IPS-15b (cell line): ENCODE measurements at regions not wholly inside any gene's neighbourhood (a gene's known extent, or its start where the extent isn't known, plus 50 kb on each side); places are given as distances from the start of the nearest gene placed in this dataset.

Experiments used
- H3K27me3 ChIP-seq: one replicate; pipeline ENCODE4 v1.6.1; 2013; ENCODE audit warnings: low read length; ENCODE audit not compliant: control insufficient read depth, insufficient read depth
- H3K36me3 ChIP-seq: one replicate; pipeline ENCODE4 v1.6.1; 2013; ENCODE audit warnings: low read length; ENCODE audit not compliant: control insufficient read depth, insufficient read depth
- H3K4me1 ChIP-seq: one replicate; pipeline ENCODE4 v1.6.1; 2013; ENCODE audit warnings: mild to moderate bottlenecking, low read length; ENCODE audit not compliant: control insufficient read depth, insufficient read depth
- H3K4me3 ChIP-seq: one replicate; pipeline ENCODE4 v1.5.1; 2013; ENCODE audit warnings: low read depth, low read length
- H3K9ac ChIP-seq: one replicate; pipeline ENCODE4 v1.6.1; 2013; ENCODE audit warnings: low read depth, mild to moderate bottlenecking, low read length
- H3K9me3 ChIP-seq: one replicate; pipeline ENCODE4 v1.6.1; 2013; ENCODE audit warnings: mild to moderate bottlenecking, low read length; ENCODE audit not compliant: control insufficient read depth, insufficient read depth

DNA sequence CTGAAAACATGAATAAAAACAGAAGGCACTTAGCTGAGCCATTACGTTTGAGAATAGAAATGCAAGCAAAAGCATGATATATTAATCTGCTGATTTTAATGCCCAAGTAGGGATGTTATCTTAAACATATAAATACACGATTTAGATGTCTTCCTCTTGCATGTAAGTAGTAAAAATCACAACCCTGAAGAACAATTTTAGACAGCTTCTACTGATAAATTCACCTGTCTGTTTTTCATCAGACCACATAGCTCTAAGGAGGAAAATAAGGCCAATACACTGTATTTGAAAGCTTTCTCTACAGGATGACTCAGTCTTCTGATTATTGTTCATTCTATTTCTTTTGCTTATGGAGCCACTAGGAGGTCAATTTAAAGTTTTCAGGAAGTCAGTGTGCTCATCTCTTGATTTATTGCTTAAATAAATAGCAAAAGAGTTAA is 210.9 kb upstream of the CHRM2 start:
- Histone ChIP-seq H3K4me3 (no peak overlapping the region), H3K9me3 (no peaks in the 10 kb centered on the region), H3K4me1 (no peaks in the 10 kb centered on the region), H3K36me3 (no peaks in the 10 kb centered on the region), H3K9ac (no peak overlapping the region), H3K27me3 (no peaks in the 10 kb centered on the region)

DNA sequence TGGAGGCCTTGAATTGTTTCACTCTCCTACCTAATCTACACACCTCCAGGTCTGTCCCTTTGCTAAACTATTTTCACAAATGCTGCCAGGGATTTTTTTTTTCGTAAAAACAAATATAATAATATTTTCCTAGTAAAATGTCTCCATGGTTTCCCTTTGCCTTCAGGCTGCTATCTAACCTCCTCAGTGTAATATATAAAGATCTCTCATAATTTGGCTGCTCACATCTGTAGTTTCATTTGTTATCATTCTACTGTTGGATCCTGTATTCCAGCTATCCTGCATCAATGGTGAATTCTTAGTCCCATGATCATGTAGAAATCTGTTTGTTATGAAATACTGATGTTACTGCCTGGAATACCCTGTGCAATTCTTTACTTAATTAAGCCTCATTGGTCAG is 211.9 kb upstream of the CHRM2 start:
- Histone ChIP-seq H3K9ac (no peak overlapping the region), H3K9me3 (no peaks in the 10 kb centered on the region), H3K27me3 (no peaks in the 10 kb centered on the region), H3K4me1 (no peaks in the 10 kb centered on the region), H3K4me3 (no peak overlapping the region), H3K36me3 (no peaks in the 10 kb centered on the region)

DNA sequence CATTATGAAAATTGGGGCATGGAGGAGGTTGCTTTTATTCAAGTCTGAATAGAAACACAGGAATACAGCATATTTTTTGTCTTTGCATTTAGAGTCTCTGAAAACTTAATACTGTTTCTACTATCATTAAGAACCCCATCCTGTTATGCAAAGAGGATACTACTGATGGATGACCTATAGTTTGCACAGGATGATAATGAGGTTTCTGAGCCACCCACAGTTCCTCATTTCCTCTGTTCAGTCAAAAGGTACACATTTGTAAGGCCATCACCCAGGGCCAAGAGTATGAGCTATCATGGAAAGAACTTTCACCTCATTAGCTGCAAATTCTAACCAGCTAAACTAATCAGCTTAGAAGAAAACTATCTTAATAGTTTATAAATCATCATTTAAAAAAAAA is 213.0 kb upstream of the CHRM2 start:
- Histone ChIP-seq H3K4me1 (no peaks in the 10 kb centered on the region), H3K27me3 (no peaks in the 10 kb centered on the region), H3K36me3 (no peaks in the 10 kb centered on the region), H3K4me3 (no peak overlapping the region), H3K9me3 (no peaks in the 10 kb centered on the region), H3K9ac (no peak overlapping the region)

DNA sequence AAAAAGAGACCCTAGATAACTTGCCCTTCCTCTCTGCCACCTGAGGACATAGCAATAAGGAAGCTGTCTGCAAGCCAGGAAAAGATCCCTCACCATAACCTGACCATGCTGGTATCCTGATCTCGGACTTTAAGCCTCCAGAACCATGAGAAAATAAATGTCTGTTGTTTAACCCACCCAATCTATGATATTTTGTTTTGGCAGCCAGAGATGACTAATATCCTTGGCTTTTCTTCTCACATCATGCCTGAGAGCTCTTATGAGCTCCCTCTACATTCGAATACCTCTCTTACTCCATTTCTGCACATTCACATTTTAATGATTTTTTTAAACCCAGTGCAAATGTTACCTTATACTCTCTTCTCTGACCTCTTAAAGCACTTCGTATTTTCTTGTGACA is 214.0 kb upstream of the CHRM2 start:
- H3K9ac ChIP-seq: no peak overlapping the region
- H3K4me1 ChIP-seq: no peaks in the 10 kb centered on the region
- H3K9me3 ChIP-seq: no peaks in the 10 kb centered on the region
- H3K4me3 ChIP-seq: no peak overlapping the region
- no peaks in the 10 kb centered on the region for H3K27me3 ChIP-seq
- no peaks in the 10 kb centered on the region for H3K36me3 ChIP-seq

DNA sequence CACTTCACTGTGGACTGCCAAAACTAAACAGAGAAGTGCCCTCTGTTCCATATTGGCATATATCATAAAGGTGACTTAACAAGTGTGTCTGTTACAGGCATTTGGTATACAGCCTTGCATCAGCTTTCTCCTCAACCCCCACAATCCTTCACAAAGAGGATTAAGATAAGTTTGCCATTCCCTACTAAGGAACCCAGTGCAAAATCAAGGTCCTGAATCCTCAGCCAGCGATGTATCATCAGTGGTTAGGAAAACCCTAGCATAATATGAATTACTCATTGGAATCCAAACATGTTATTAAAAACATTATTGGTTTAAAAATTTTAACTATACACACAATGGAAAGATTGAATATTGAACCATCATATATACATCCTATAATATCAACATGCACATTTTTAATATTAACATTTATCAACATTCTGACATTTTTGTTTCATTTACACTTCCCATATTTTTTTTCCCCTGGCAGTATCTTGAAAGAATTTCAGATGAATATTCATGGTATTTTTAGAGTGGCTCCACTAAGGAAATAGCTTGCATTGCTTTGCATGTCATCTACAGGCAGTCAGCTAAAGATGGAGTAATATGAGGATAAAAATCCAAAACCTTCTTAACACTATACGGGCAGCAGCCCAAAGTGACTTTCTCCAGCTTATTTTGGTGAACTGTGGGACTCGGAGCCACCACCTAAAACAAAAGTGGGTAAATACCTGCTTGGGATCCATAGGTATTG is 215.6 kb upstream of the CHRM2 start:
- Histone ChIP-seq H3K4me1 (no peaks in the 10 kb centered on the region), H3K9ac (no peak overlapping the region), H3K9me3 (no peaks in the 10 kb centered on the region), H3K4me3 (no peak overlapping the region), H3K27me3 (no peaks in the 10 kb centered on the region), H3K36me3 (no peaks in the 10 kb centered on the region)

DNA sequence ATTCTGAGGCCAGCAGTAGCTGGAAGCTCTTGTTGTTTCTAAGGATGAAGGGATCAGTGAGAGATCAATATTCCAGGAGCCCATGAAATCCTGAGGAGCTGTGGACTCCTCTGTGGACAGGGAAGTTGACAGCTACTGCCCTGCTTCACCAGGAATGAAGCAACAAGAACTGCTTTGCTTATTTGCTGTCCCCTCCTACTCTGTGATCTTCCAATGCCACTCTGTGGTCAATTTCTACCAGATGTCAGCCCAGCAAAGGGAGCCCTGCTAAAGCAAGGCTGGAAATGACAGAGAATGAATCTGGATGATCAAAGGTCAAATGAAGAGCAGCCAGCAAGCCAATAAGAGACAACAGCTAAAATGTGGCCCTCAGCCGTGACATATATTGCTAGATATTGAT is 227.5 kb upstream of the CHRM2 start:
- H3K9me3 ChIP-seq: no peaks in the 10 kb centered on the region
- H3K4me3 ChIP-seq: no peak overlapping the region
- H3K9ac ChIP-seq: no peak overlapping the region
- peaks cover 2% of the 10 kb centered on the region for H3K4me1 ChIP-seq
- H3K27me3 ChIP-seq: no peaks in the 10 kb centered on the region
- no peaks in the 10 kb centered on the region for H3K36me3 ChIP-seq

DNA sequence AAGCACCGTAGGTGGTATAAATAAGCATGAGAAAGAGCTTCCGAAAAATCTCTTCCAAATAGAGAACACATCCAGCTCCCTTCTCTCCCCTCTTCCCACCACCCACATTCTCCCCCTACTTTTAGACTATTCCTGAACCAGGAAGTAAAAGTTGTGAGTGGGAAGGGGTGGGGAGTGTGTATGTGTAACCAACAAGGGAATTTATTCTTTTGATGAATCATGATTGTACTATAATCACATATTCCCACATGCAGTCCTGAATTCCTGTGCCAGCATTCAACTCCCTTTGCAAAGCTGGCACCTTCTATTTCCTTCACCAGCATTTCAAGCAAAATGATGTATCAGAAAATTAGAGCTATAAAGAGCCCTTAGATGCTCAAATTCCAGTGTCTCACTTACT is 230.6 kb upstream of the CHRM2 start:
- no peaks in the 10 kb centered on the region for H3K9me3 ChIP-seq
- no peak overlapping the region for H3K4me3 ChIP-seq
- no peak overlapping the region for H3K9ac ChIP-seq
- H3K4me1 ChIP-seq: peaks cover 2% of the 10 kb centered on the region
- H3K36me3 ChIP-seq: no peaks in the 10 kb centered on the region
- H3K27me3 ChIP-seq: no peaks in the 10 kb centered on the region

DNA sequence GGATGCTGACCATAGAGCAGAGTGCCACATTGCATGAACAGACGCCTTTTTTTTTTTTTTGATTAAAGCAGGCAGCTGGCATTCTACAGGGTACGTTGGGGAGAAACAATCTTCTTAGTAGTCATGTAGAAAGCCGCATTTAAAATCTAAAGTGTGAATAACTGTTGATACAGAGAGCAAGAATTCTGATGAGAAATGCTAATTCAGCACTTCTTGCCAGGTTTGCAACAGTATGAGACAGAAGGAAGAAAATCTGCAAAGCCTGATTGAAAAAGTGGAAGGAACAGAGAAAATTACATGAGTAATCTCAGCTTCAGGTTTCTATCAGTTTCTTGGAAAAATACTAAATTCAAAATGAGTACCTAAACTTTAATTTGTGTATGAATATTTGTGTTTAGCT is 232.7 kb upstream of the CHRM2 start:
- H3K4me1 ChIP-seq: peaks cover 2% of the 10 kb centered on the region
- H3K4me3 ChIP-seq: no peak overlapping the region
- H3K9me3 ChIP-seq: no peaks in the 10 kb centered on the region
- no peak overlapping the region for H3K9ac ChIP-seq
- no peaks in the 10 kb centered on the region for H3K36me3 ChIP-seq
- H3K27me3 ChIP-seq: no peaks in the 10 kb centered on the region

DNA sequence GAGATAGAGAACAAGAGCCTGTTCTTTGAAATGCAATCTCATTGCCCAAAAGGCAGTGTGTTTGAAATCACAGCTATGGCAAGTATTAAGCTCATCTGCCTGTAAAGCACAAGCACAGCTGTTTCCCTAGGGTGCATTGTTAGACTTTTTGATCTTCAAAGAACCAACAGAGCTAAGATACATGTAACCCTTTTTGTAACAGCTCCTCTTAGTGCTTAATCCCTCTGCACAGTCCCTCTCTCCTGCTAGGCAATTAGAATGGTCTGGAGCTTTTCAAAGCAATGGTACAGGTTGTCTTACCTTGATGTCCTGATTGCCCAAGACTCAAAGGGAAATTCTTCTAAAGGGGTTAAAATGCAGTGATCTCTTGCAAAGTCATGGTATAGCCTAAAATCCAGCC is 249.6 kb upstream of the CHRM2 start:
- H3K36me3 ChIP-seq: no peaks in the 10 kb centered on the region
- no peaks in the 10 kb centered on the region for H3K4me1 ChIP-seq
- H3K9me3 ChIP-seq: no peaks in the 10 kb centered on the region
- H3K27me3 ChIP-seq: no peaks in the 10 kb centered on the region
- no peak overlapping the region for H3K9ac ChIP-seq
- no peak overlapping the region for H3K4me3 ChIP-seq

DNA sequence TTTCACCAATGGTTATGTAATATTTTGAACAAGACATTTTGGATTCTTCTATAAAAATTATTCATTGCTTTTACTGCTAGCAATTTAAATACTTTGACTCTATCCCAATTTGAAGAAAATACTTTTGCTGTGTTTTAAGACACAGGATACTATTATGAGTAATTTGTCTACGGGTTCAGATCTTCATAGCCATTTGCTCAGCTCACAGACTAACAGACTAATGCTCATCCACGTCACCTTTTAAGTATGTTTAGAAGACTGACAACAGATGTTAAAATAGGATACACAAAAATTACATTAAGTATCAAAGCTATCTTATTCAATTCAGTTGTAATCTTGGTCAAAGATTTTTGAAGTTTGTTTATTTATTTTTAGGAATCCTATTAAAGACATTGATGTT is 251.3 kb upstream of the CHRM2 start:
- H3K9me3 ChIP-seq: no peaks in the 10 kb centered on the region
- H3K9ac ChIP-seq: no peak overlapping the region
- H3K4me1 ChIP-seq: no peaks in the 10 kb centered on the region
- no peak overlapping the region for H3K4me3 ChIP-seq
- no peaks in the 10 kb centered on the region for H3K36me3 ChIP-seq
- no peaks in the 10 kb centered on the region for H3K27me3 ChIP-seq

DNA sequence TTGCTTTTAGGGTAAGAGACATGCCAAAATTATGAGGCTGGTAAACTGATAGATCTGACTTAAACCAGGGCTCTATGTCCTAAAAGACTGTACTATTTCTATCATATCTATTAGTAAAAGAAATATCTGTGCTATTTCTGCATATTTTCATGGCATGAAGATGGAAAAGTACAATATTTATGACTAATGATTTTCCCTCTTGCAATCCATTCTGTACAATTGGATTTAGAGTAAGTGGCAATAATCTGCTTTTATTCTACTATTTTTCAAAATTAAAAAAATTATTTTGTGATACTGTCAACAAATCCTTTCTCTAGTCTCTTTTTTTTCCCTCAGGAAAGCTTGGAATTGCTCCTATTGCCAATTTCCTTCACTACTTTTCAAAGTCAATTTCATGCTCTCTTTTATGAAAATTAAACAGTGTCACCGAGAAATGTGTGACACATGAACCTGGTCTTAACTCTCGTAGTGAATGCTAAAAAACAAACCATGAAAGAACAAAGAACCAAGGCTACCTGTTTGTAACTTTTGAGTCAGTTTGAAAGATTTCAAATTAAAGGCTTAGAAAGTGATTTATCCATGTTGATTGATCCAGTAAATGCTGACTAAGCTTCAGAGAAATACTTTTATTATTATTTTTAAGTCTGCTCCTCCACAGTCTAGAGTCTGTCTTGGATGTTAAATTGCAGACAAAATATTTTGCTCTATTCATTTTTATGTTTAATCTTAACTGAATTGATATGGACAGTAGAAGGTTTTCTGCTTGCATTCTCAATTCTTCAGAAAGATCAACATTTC is 262.7 kb upstream of the CHRM2 start:
- Histone ChIP-seq H3K36me3 (no peaks in the 10 kb centered on the region), H3K9ac (no peak overlapping the region), H3K4me1 (no peaks in the 10 kb centered on the region), H3K4me3 (no peak overlapping the region), H3K9me3 (no peaks in the 10 kb centered on the region), H3K27me3 (no peaks in the 10 kb centered on the region)

DNA sequence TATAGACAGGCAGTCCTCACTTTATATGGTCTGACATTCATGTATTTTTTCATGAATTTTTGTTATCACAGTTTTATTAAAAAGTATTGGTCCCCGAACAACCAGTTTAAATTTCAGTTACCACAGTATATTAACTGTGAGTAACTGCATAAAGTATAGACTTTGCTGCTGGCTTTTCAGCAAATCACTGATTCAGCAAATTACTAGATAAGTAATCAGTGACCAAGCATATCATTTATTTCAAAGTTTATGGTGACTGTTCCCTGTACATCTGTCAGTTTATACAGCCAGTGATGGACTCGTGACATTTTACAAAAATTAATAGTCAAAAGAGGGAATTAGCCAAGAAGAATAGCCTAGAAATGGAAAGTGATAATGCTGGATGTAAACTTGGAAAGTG is 266.7 kb upstream of the CHRM2 start:
- H3K4me1 ChIP-seq: no peaks in the 10 kb centered on the region
- no peaks in the 10 kb centered on the region for H3K27me3 ChIP-seq
- no peak overlapping the region for H3K4me3 ChIP-seq
- H3K9me3 ChIP-seq: no peaks in the 10 kb centered on the region
- no peaks in the 10 kb centered on the region for H3K36me3 ChIP-seq
- H3K9ac ChIP-seq: no peak overlapping the region
